ENCODE measurements at regions not wholly inside any gene's neighbourhood (a gene's known extent, or its start where the extent isn't known, plus 50 kb on each side); places are given as distances from the start of the nearest gene placed in this dataset.
"Not testable (repeated sequence)": the region's sequence is repeated elsewhere in the genome, so short reads cannot be mapped to it uniquely, and the experiment has no call there.

- no peak for DNase-seq
These were observed 61.7 kb downstream of the KPNA2 start for GRCh38 chr17:68097161-68097805.

- DNase-seq, result not testable (repeated sequence)
These were observed 63.8 kb downstream of the KPNA2 start for GRCh38 chr17:68099341-68099753.

- DNase-seq, result no peak
These were observed 64.6 kb downstream of the KPNA2 start for GRCh38 chr17:68100000-68100641.

- DNase-seq, result peak; percentile 85
These were observed 65.8 kb downstream of the KPNA2 start for GRCh38 chr17:68101075-68101986.

- DNase-seq, result no peak
These were observed 66.4 kb downstream of the KPNA2 start for GRCh38 chr17:68101987-68102314.

GRCh38 chr17:68102318-68102758, 66.8 kb downstream of the KPNA2 start:
- no peak for DNase-seq

- DNase-seq, result no peak
These were observed 67.6 kb downstream of the KPNA2 start for GRCh38 chr17:68103148-68103547.

GRCh38 chr17:68106085-68106484, 70.5 kb downstream of the KPNA2 start:
- DNase-seq, result no peak

GRCh38 chr17:68107373-68107772, 71.8 kb downstream of the KPNA2 start:
- DNase-seq, result no peak

GRCh38 chr17:68108313-68109000, 72.9 kb downstream of the KPNA2 start:
- no peak for DNase-seq

- not testable (repeated sequence) for DNase-seq
These were observed 73.9 kb downstream of the KPNA2 start for GRCh38 chr17:68109404-68109803.

- not testable (repeated sequence) for DNase-seq
These were observed 80.7 kb downstream of the KPNA2 start for GRCh38 chr17:68116211-68116610.

- no peak for DNase-seq
These were observed 87.1 kb downstream of the KPNA2 start for GRCh38 chr17:68122587-68122986.

- no peak for DNase-seq
These were observed 89.8 kb downstream of the KPNA2 start for GRCh38 chr17:68125111-68125870.

GRCh38 chr17:68127914-68128313, 92.4 kb downstream of the KPNA2 start:
- DNase-seq, result no peak

- DNase-seq, result no peak
These were observed 95.9 kb downstream of the KPNA2 start for GRCh38 chr17:68131456-68131855.

- no peak for DNase-seq
These were observed 98.0 kb downstream of the KPNA2 start for GRCh38 chr17:68133346-68134045.

GRCh38 chr17:68134046-68134637, 98.6 kb downstream of the KPNA2 start:
- DNase-seq, result no peak

- DNase-seq, result no peak
These were observed 99.2 kb downstream of the KPNA2 start for GRCh38 chr17:68134731-68135130.

GRCh38 chr17:68135141-68135887, 99.8 kb downstream of the KPNA2 start:
- DNase-seq, result no peak

- no peak for DNase-seq
These were observed 105.5 kb downstream of the KPNA2 start for GRCh38 chr17:68141050-68141449.

Measured in NCI-H2029 (cell line).